Endothelial cell of umbilical vein (primary cell): ENCODE measurements at regions not wholly inside any gene's neighbourhood (a gene's known extent, or its start where the extent isn't known, plus 50 kb on each side); places are given as distances from the start of the nearest gene placed in this dataset.
"Not testable (repeated sequence)": the region's sequence is repeated elsewhere in the genome, so short reads cannot be mapped to it uniquely, and the experiment has no call there.

Source experiments
- BruUV-seq: library from RNA; stranded (reverse); fragments of 400-500 nt; replicated peaks from 2 replicates; lab custom pipeline; 2021; lab: Mats Ljungman, UMichigan
- CTCF ChIA-PET: fragments of 300-600, 350-600 bp; sonication (Branson Sonifier 250); formaldehyde crosslinking; loops from one replicate; lab custom pipeline; 2021; ENCODE audit warnings: antibody characterized with exemption, inconsistent platforms; lab: Charles Lee
- POLR2A ChIA-PET: fragments of 300-600, 350-600 bp; sonication (Branson Sonifier 250); formaldehyde crosslinking; loops from one replicate; lab custom pipeline; 2021; ENCODE audit warnings: antibody characterized with exemption, inconsistent platforms; lab: Charles Lee
- DNase-seq: peaks from one replicate; pipeline ENCODE4 v3.0.0-alpha.2; 2011; ENCODE audit warnings: low read depth, low spot score
- FAIRE-seq: peaks from 2 replicates; lab custom pipeline; 2011; peaks lifted over from hg19 to GRCh38; lab: Jason Lieb, UNC
- H2AFZ ChIP-seq: 2 replicates; pipeline ENCODE4 v1.6.0; 2012; ENCODE audit warnings: low read depth, low read length, control low read depth, inconsistent platforms
- H3K27ac ChIP-seq: 2 replicates; pipeline ENCODE4 v1.5.1; 2011; ENCODE audit warnings: low read depth, mild to moderate bottlenecking, control low read depth, low read length, moderate library complexity; ENCODE audit not compliant: insufficient read depth
- H3K27me3 ChIP-seq, 2 experiments: 2 replicates each; pipeline versions ENCODE4 v1.6.0 to v1.6.1; 2011; ENCODE audit warnings: low read length in 2 of 2, mixed read lengths in 1 of 2; ENCODE audit not compliant: control insufficient read depth in 2 of 2, insufficient read depth in 2 of 2
- H3K36me3 ChIP-seq, 2 experiments: 2 replicates in 1 of 2; 3 replicates in 1 of 2; pipeline ENCODE4 v1.5.1; 2011; ENCODE audit warnings: low read length in 2 of 2, mild to moderate bottlenecking in 1 of 2, moderate library complexity in 1 of 2; ENCODE audit not compliant: control insufficient read depth in 2 of 2, insufficient read depth in 2 of 2; ENCODE audit errors: extremely low read depth in 1 of 2
- H3K4me1 ChIP-seq: 3 replicates; pipeline ENCODE4 v1.5.1; 2011; ENCODE audit warnings: mild to moderate bottlenecking, low read length; ENCODE audit not compliant: control insufficient read depth, insufficient read depth; ENCODE audit errors: extremely low read depth
- H3K4me2 ChIP-seq: 2 replicates; pipeline ENCODE4 v1.6.1; 2011; ENCODE audit warnings: low read length, control low read depth, mixed read lengths; ENCODE audit not compliant: insufficient read depth
- H3K4me3 ChIP-seq, 3 experiments: fragments of 200-600 bp in 1 of 3; sonication (generic), shearing (Covaris generic) in 1 of 3; replicated peaks in 1 of 3; 2 replicates each; pipeline ENCODE4 v1.5.1; 2011 to 2016; ENCODE audit warnings: control low read depth in 3 of 3, low read length in 3 of 3, mild to moderate bottlenecking in 2 of 3, inconsistent platforms in 1 of 3, low read depth in 1 of 3, moderate library complexity in 1 of 3; ENCODE audit not compliant: insufficient read depth in 1 of 3
- H3K79me2 ChIP-seq: 2 replicates; pipeline ENCODE4 v1.6.0; 2012; ENCODE audit warnings: low read length, inconsistent platforms; ENCODE audit not compliant: control insufficient read depth, insufficient read depth
- H3K9ac ChIP-seq: replicated peaks from 2 replicates; pipeline ENCODE3; 2011; ENCODE audit warnings: low read length, control low read depth; ENCODE audit not compliant: insufficient read depth; ENCODE audit errors: extremely low read depth
- H3K9me1 ChIP-seq: replicated peaks from 3 replicates; pipeline ENCODE4 v1.6.0; 2011; ENCODE audit warnings: mild to moderate bottlenecking, low read length; ENCODE audit not compliant: control insufficient read depth, insufficient read depth; ENCODE audit errors: extremely low read depth
- H3K9me3 ChIP-seq: replicated peaks from 2 replicates; pipeline ENCODE4 v1.5.1; 2012; ENCODE audit warnings: low read length, inconsistent platforms; ENCODE audit not compliant: control insufficient read depth, insufficient read depth
- H4K20me1 ChIP-seq: replicated peaks from 2 replicates; pipeline ENCODE3; 2011; ENCODE audit warnings: mild to moderate bottlenecking, low read length; ENCODE audit not compliant: control insufficient read depth, insufficient read depth; ENCODE audit errors: extremely low read depth
- dilution Hi-C: fragments of 300-500 bp; cut with MboI; formaldehyde crosslinking; loops from one replicate; pipeline ENCODE4 v1.15.0; 2019; ENCODE audit warnings: low sequenced_read_pairs; ENCODE audit not compliant: extremely low pct_ligation_motif_present
- intact Hi-C: fragments of 100-400 bp; cut with micrococcal nuclease; formaldehyde crosslinking; loops from one replicate; pipeline ENCODE4 v1.10.0; 2022

DNA sequence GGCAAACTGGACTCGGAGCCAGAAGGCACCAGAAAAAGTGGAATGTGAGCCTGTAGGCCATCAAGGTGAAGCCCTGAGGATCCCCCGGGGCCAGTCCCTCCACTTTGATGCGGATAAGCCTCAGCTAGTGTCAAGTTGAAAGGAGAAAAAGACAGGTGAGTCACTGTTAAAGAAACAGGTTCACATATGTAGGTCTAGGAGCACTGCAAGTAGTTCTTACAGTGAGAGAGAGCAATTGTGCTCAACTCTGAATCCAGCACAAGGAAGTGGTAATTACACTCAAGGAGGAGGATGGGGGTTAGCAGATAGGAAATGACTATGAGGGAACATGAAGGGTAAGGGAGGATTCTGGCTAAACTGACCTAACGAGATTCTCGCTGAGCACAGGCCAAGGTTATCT lies 157.5 kb upstream of the PTPN20 start:
- H3K36me3 ChIP-seq, H3K27ac ChIP-seq, H3K9me3 ChIP-seq, H3K9ac ChIP-seq, POLR2A ChIA-PET, H3K79me2 ChIP-seq, FAIRE-seq, H3K4me3 ChIP-seq, H3K4me1 ChIP-seq, H3K4me2 ChIP-seq, intact Hi-C loops, dilution Hi-C loops, DNase-seq, H3K9me1 ChIP-seq, CTCF ChIA-PET, H2AFZ ChIP-seq, H3K27me3 ChIP-seq, H4K20me1 ChIP-seq, BruUV-seq: not testable (repeated sequence)

DNA sequence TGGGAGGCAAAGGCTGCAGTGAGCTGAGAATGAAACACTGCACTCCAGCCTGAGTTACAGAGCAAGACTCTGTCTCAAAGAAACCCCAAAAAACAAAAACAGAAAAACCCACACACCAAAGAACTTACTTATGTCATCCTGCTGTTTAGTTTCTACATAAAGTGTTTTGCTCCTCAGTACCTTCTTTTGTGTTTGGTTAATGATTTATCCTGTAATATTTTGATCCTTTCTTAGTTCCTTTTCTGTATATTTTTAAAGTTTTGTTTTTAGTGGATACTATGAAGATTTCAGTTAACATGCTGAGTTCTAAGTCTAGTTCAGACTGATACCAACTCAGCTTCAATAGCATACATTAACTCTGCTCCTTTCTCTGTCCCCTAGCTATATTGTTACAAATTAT lies 149.8 kb upstream of the PTPN20 start:
- not testable (repeated sequence) for H3K79me2 ChIP-seq, FAIRE-seq, H4K20me1 ChIP-seq

DNA sequence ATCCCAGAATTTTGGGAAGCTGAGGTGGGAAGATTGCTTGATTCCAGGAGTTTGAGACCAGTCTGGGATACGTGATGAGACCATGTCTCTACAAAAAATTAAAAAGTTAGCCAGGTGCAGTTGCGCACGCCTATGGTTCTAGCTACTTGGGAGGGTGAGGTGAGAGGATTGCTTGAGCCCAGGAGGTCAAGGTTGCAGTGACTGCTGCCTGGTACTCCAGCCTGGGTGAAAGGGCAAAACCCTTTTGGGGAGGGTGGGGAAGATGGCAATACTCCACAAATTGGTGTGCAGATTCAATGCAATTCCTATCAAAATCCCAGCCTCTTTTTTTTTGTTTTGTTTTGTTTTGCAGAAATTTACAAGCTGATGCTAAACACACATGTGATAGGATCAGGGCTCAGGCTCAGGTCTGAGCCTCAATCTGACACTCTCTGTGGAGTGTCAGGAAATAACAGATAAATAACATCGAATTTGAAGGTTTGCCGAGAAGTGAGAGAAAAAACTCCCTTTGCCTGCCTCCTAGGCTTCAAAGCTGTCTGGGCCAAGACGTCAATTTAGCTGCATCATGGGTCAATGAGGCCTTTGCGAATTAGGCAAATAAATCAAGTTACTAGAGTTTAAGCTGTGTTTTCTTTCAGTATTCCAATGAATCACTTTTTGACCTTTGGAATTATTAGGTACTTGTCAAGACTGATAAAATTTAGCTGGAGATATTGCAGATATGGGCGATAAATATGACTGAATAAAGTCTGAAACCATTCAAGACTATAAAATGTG lies 142.5 kb upstream of the PTPN20 start:
- BruUV-seq, H3K27me3 ChIP-seq, H3K9me3 ChIP-seq, POLR2A ChIA-PET, H3K36me3 ChIP-seq, H3K4me2 ChIP-seq, CTCF ChIA-PET, H3K27ac ChIP-seq, FAIRE-seq, dilution Hi-C loops, H3K79me2 ChIP-seq, H4K20me1 ChIP-seq, H3K4me3 ChIP-seq, intact Hi-C loops, H2AFZ ChIP-seq, H3K4me1 ChIP-seq, DNase-seq, H3K9ac ChIP-seq, H3K9me1 ChIP-seq: not testable (repeated sequence)

More for the DNA sequence above, 149.8 kb upstream of the PTPN20 start:
- H3K27me3 ChIP-seq, H3K4me2 ChIP-seq, H3K4me1 ChIP-seq, POLR2A ChIA-PET, H3K27ac ChIP-seq, H3K9me1 ChIP-seq, dilution Hi-C loops, H3K9ac ChIP-seq, H3K9me3 ChIP-seq, BruUV-seq, H2AFZ ChIP-seq, intact Hi-C loops, H3K4me3 ChIP-seq, DNase-seq, CTCF ChIA-PET, H3K36me3 ChIP-seq: not testable (repeated sequence)

DNA sequence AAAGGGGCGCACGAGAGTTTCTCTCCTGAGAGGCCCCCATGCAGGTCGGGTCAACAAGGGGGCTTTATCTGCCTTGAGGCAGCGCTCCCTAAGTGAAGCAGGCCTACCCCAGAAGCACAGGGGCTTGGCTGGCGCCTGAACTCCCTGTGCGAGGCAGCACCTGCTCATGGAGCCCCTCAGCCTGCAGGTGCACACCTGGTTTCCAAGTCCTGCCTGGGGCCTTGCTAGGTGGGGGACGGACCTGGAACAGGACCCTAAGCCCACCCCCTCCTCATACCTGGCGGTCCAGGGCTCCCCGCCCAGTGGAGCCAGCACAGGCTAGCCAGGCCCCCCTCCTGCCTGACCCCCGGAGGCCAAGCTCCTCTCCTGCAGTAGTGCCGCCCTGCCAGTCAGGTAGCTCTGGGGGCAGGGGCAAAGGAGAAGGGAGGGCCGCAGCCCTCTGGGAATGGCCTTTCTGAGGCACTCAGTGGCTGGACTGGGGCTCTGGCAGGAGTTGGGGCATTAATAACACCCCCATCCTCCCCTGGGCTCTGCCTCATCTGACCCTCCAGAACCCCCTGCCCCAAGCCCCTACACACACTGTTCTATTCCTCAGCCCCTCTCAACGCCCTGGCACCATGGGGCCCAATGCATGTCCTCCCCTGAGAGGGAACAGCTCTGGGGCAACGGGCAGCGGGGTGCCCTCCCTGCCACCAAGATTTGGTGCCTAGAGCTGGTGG lies 137.9 kb upstream of the PTPN20 start:
- H3K4me1 ChIP-seq, H2AFZ ChIP-seq, DNase-seq, CTCF ChIA-PET, FAIRE-seq, H3K4me3 ChIP-seq, intact Hi-C loops, H3K27ac ChIP-seq, H3K9ac ChIP-seq, BruUV-seq, H3K4me2 ChIP-seq, POLR2A ChIA-PET, dilution Hi-C loops, H3K36me3 ChIP-seq, H4K20me1 ChIP-seq, H3K9me1 ChIP-seq, H3K9me3 ChIP-seq, H3K79me2 ChIP-seq, H3K27me3 ChIP-seq: not testable (repeated sequence)
